Fibroblast of the aortic adventitia (primary cell): ENCODE measurements at regions not wholly inside any gene's neighbourhood (a gene's known extent, or its start where the extent isn't known, plus 50 kb on each side); places are given as distances from the start of the nearest gene placed in this dataset.

Source experiments
- DNase-seq: peaks from one replicate; pipeline ENCODE4 v3.0.0-alpha.2; 2010; ENCODE audit warnings: low read depth
- H3K4me3 ChIP-seq: 2 replicates; pipeline ENCODE4 v1.5.1; 2011; ENCODE audit warnings: low read depth, mild to moderate bottlenecking, control low read depth, low read length, moderate library complexity
- CTCF ChIP-seq: IDR thresholded peaks from 2 replicates; pipeline ENCODE4 v1.5.1; 2011; ENCODE audit warnings: mild to moderate bottlenecking, low read length, control low read depth, inconsistent platforms; ENCODE audit not compliant: insufficient read depth

GRCh38 chr4:100790836-100791615, 273.2 kb upstream of the EMCN start:
- no peak for DNase-seq

GRCh38 chr4:100789991-100790390, 272.2 kb upstream of the EMCN start:
- H3K4me3 ChIP-seq = no peak overlapping the region
- no peak for TF ChIP-seq CTCF
- no peak for DNase-seq

More at GRCh38 chr4:100790836-100791615, 273.2 kb upstream of the EMCN start:
- no peak for TF ChIP-seq CTCF
- H3K4me3 ChIP-seq = no peak overlapping the region

GRCh38 chr4:100786481-100786880, 268.7 kb upstream of the EMCN start:
- TF ChIP-seq CTCF = no peak
- DNase-seq = peak; percentile 53
- no peak overlapping the region for H3K4me3 ChIP-seq

- no peak overlapping the region for H3K4me3 ChIP-seq
- no peak for TF ChIP-seq CTCF
- DNase-seq = peak; percentile 65
These were observed 264.5 kb upstream of the EMCN start for GRCh38 chr4:100782356-100782755.

GRCh38 chr4:100781435-100781834, 263.6 kb upstream of the EMCN start:
- H3K4me3 ChIP-seq = no peak overlapping the region
- no peak for TF ChIP-seq CTCF
- no peak for DNase-seq

GRCh38 chr4:100780126-100780525, 262.3 kb upstream of the EMCN start:
- H3K4me3 ChIP-seq = no peak overlapping the region
- DNase-seq = no peak
- no peak for TF ChIP-seq CTCF

- no peak for TF ChIP-seq CTCF
- no peak overlapping the region for H3K4me3 ChIP-seq
- DNase-seq = peak; percentile 7
These were observed 260.6 kb upstream of the EMCN start for GRCh38 chr4:100778431-100778830.
